ENCODE measurements at regions not wholly inside any gene's neighbourhood (a gene's known extent, or its start where the extent isn't known, plus 50 kb on each side); places are given as distances from the start of the nearest gene placed in this dataset.

DNA sequence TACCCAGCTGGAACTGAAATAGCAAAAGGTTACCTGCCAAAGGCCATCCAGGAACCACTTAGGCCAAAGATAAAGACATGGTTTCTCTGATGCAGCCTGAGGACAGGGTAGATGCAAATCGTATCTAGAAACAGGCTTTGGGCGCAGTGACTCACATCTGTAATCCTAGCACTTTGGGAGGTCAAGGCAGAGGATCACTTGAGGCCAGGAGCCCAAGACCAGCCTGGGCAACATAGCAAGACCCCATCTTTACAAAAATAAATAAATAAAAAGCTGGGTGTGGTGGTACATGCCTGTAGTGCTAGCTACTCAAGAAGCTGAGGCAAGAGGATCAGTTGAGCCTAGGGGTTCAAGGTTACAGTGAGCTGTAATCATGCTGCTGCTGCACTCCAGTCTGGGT lies 52.9 kb upstream of the RNF144B start:
- TF ChIP-seq CTCF (IDR thresholded peaks at IDR 0.05; ENCODE audit: low read depth, low read length, poor library complexity, severe bottlenecking) (no peak), EZH2phosphoT487 (IDR thresholded peaks at IDR 0.05; ENCODE audit: borderline replicate concordance, low read length) (no peak)
